Astrocyte (in vitro differentiated cells and primary cell): ENCODE measurements at regions not wholly inside any gene's neighbourhood (a gene's known extent, or its start where the extent isn't known, plus 50 kb on each side); places are given as distances from the start of the nearest gene placed in this dataset.

Experiments
- DNase-seq: peaks from one replicate; pipeline ENCODE4 v3.0.0-alpha.2; 2010; ENCODE audit warnings: low read depth
- FAIRE-seq: peaks from 2 replicates; lab custom pipeline; 2011; peaks lifted over from hg19 to GRCh38; lab: Jason Lieb, UNC
- H2AFZ ChIP-seq: 2 replicates; pipeline ENCODE4 v1.6.0; 2012; ENCODE audit warnings: low read depth, low read length, inconsistent platforms
- H3K27ac ChIP-seq: 2 replicates; pipeline ENCODE4 v1.5.1; 2011; ENCODE audit warnings: low read depth, low read length, inconsistent platforms
- H3K27me3 ChIP-seq: 2 replicates; pipeline ENCODE4 v1.6.0; 2011; ENCODE audit warnings: low read length, inconsistent platforms; ENCODE audit not compliant: insufficient read depth
- H3K36me3 ChIP-seq: 2 replicates; pipeline ENCODE4 v1.5.1; 2011; ENCODE audit warnings: low read length, inconsistent platforms; ENCODE audit not compliant: insufficient read depth
- H3K4me1 ChIP-seq: 2 replicates; pipeline ENCODE4 v1.5.1; 2011; ENCODE audit warnings: low read length, inconsistent platforms; ENCODE audit not compliant: insufficient read depth
- H3K4me2 ChIP-seq: 2 replicates; pipeline ENCODE4 v1.6.0; 2012; ENCODE audit warnings: low read length, inconsistent platforms
- H3K4me3 ChIP-seq: 2 replicates; pipeline ENCODE4 v1.5.1; 2011; ENCODE audit warnings: low read depth, mild to moderate bottlenecking, low read length, inconsistent platforms; ENCODE audit not compliant: insufficient read depth
- H3K79me2 ChIP-seq: 2 replicates; pipeline ENCODE4 v1.6.0; 2012; ENCODE audit warnings: mild to moderate bottlenecking, low read length, inconsistent platforms; ENCODE audit not compliant: insufficient read depth
- H3K9ac ChIP-seq: 2 replicates; pipeline ENCODE4 v1.6.0; 2012; ENCODE audit warnings: mild to moderate bottlenecking, low read length, inconsistent platforms
- H3K9me3 ChIP-seq: 2 replicates; pipeline ENCODE4 v1.5.1; 2012; ENCODE audit warnings: low read depth, mild to moderate bottlenecking, low read length, inconsistent platforms; ENCODE audit not compliant: insufficient read depth
- H4K20me1 ChIP-seq: 2 replicates; pipeline ENCODE4 v1.6.0; 2012; ENCODE audit warnings: low read length, inconsistent platforms; ENCODE audit not compliant: insufficient read depth
- H3K27ac Mint-ChIP-seq: one replicate; pipeline ENCODE4 v1.8.0; 2021; ENCODE audit warnings: mild to moderate bottlenecking, mixed read lengths; ENCODE audit not compliant: unreplicated experiment
- H3K27me3 Mint-ChIP-seq: one replicate; pipeline ENCODE4 v1.8.0; 2021; ENCODE audit warnings: low read depth, mixed read lengths; ENCODE audit not compliant: unreplicated experiment
- H3K36me3 Mint-ChIP-seq: one replicate; pipeline ENCODE4 v1.8.0; 2021; ENCODE audit warnings: low read depth, mixed read lengths; ENCODE audit not compliant: unreplicated experiment
- H3K4me1 Mint-ChIP-seq: one replicate; pipeline ENCODE4 v1.8.0; 2021; ENCODE audit warnings: low read depth, mixed read lengths; ENCODE audit not compliant: unreplicated experiment
- H3K4me3 Mint-ChIP-seq: one replicate; pipeline ENCODE4 v1.8.0; 2021; ENCODE audit warnings: mild to moderate bottlenecking, moderate library complexity, mixed read lengths; ENCODE audit not compliant: unreplicated experiment
- H3K9me3 Mint-ChIP-seq: one replicate; pipeline ENCODE4 v1.8.0; 2021; ENCODE audit warnings: mild to moderate bottlenecking, mixed read lengths; ENCODE audit not compliant: unreplicated experiment
- EZH2 ChIP-seq: IDR thresholded peaks from 2 replicates; pipeline ENCODE4 v1.6.1; 2012; ENCODE audit warnings: mild to moderate bottlenecking, low read length, inconsistent platforms; ENCODE audit not compliant: insufficient read depth
- TF ChIP-seq, protein P1 (sequence below): IDR thresholded peaks from 2 replicates; pipeline ENCODE4 v1.5.1; 2011; ENCODE audit warnings: low read depth, mild to moderate bottlenecking, inconsistent platforms, low read length, moderate library complexity; ENCODE audit not compliant: insufficient read depth

DNA sequence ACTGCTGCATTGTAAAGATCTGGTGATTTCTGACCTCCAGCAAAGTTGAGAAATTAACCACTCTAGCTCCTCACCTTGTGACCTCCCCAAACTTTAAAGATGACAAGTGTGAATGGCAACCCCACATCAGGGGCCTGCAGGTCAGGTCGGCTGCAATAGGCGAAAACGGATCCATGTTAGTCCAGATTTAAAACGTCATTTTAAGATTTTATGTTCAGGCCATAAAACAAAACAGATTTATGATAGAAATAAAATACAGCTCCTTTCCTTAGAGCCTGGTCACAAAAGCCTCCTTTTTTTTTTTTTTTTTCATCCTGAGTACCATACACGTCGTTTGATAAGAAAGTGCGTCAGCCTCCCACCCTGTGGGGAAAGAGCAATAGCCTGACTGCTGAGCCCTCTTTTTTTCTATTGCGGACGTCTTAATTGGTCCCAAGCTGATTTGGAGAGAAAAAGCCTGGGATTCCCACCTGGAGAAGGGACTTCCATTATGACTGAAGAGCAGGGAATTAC is 519.2 kb upstream of the NOX3 start:
- H3K36me3 Mint-ChIP-seq = no peaks in the 10 kb centered on the region
- H3K27ac ChIP-seq = no peak overlapping the region
- H3K4me3 ChIP-seq = no peak overlapping the region
- no peaks in the 10 kb centered on the region for H3K27me3 ChIP-seq
- no peak overlapping the region for H2AFZ ChIP-seq
- no peak for TF ChIP-seq EZH2
- TF ChIP-seq, protein P1, sequence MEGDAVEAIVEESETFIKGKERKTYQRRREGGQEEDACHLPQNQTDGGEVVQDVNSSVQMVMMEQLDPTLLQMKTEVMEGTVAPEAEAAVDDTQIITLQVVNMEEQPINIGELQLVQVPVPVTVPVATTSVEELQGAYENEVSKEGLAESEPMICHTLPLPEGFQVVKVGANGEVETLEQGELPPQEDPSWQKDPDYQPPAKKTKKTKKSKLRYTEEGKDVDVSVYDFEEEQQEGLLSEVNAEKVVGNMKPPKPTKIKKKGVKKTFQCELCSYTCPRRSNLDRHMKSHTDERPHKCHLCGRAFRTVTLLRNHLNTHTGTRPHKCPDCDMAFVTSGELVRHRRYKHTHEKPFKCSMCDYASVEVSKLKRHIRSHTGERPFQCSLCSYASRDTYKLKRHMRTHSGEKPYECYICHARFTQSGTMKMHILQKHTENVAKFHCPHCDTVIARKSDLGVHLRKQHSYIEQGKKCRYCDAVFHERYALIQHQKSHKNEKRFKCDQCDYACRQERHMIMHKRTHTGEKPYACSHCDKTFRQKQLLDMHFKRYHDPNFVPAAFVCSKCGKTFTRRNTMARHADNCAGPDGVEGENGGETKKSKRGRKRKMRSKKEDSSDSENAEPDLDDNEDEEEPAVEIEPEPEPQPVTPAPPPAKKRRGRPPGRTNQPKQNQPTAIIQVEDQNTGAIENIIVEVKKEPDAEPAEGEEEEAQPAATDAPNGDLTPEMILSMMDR = no peak
- H3K27ac Mint-ChIP-seq = no peak overlapping the region
- H4K20me1 ChIP-seq = no peaks in the 10 kb centered on the region
- no peaks in the 10 kb centered on the region for H3K9me3 ChIP-seq
- H3K27me3 Mint-ChIP-seq = peaks cover 5% of the 10 kb centered on the region
- H3K9ac ChIP-seq = no peak overlapping the region
- H3K4me2 ChIP-seq = no peak overlapping the region
- H3K4me1 Mint-ChIP-seq = no peaks in the 10 kb centered on the region
- H3K36me3 ChIP-seq = no peaks in the 10 kb centered on the region
- H3K4me3 Mint-ChIP-seq = no peak overlapping the region
- FAIRE-seq (no peak), DNase-seq (no peak)
- no peaks in the 10 kb centered on the region for H3K79me2 ChIP-seq
- H3K9me3 Mint-ChIP-seq = no peaks in the 10 kb centered on the region
- no peaks in the 10 kb centered on the region for H3K4me1 ChIP-seq

DNA sequence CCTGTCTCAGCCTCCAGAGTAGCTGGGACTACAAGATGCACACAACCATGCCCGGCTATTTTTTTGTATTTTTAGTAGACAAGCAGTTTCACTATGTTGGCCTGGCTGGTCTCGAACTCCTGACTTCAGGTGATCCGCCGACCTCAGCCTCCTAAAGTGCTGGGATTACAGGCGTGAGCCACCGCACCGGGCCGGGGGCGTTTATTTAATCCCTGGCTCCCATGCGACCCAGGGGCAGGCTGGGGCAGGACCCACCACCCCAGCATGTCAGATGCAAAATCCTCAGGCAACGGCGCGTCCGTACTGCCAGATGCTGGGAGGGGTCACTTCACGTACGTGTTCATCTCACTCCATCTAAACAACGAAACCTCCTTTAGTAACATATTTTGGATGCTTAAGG is 518.7 kb upstream of the NOX3 start:
- Histone ChIP-seq H3K79me2 (no peaks in the 10 kb centered on the region), H3K27me3 (no peaks in the 10 kb centered on the region), H3K9me3 (no peaks in the 10 kb centered on the region), H2AFZ (no peak overlapping the region), H3K36me3 (no peaks in the 10 kb centered on the region), H4K20me1 (no peaks in the 10 kb centered on the region), H3K4me1 (no peaks in the 10 kb centered on the region), H3K4me2 (no peak overlapping the region), H3K27ac (no peak overlapping the region), H3K4me3 (no peak overlapping the region), H3K9ac (no peak overlapping the region)
- no peak for FAIRE-seq
- H3K4me3 Mint-ChIP-seq = no peak overlapping the region
- TF ChIP-seq, protein P1 = no peak
- no peak for TF ChIP-seq EZH2
- no peak for DNase-seq
- H3K9me3 Mint-ChIP-seq = no peaks in the 10 kb centered on the region
- H3K27ac Mint-ChIP-seq = no peak overlapping the region
- no peaks in the 10 kb centered on the region for H3K36me3 Mint-ChIP-seq
- no peaks in the 10 kb centered on the region for H3K4me1 Mint-ChIP-seq
- H3K27me3 Mint-ChIP-seq = peaks cover 4% of the 10 kb centered on the region

DNA sequence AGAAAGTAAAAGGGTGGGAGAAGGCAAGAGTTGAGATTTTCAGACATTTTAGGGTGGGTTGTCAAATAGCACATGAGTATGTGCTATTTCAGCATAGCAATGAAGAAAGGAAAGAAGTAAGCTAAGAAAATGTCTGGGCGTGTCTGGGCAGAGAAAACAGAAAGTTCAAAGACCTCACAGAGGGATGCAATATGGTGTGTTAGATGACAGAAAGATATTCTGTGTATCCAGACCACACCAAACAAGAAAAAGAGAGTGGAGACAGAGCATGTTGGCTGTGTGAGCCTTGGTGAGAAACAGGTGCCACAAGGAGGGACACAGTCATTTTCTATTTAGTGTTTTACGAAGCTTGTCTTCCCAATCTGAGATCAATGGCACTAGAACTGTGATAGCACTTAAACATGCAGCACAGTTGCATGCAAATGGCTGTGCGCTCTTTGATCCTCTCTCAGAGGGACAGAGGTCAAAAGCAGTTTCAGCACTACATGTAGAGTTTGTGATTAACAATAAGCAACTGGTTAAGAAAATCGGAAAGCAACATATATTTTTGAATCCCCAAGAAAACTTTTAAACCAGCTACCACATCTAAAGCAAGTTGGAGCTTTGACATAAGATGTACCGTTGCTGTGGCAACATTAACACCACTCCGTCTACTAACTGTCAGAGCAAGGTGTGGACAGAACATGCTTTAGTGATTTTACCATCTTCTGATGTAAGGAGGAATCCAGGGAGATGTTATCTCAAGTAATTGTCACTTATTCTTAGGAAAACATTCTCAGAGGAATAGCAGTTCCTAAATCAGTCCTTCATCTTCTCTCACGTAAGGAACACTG is 515.5 kb upstream of the NOX3 start:
- H3K4me1 ChIP-seq = no peaks in the 10 kb centered on the region
- Mint-ChIP-seq H3K4me1 (peaks cover 2% of the 10 kb centered on the region), H3K27ac (no peak overlapping the region), H3K9me3 (no peaks in the 10 kb centered on the region), H3K4me3 (no peak overlapping the region), H3K36me3 (no peaks in the 10 kb centered on the region), H3K27me3 (peaks cover 4% of the 10 kb centered on the region)
- no peaks in the 10 kb centered on the region for H4K20me1 ChIP-seq
- H3K27ac ChIP-seq = no peak overlapping the region
- no peak overlapping the region for H3K9ac ChIP-seq
- no peak for TF ChIP-seq EZH2
- TF ChIP-seq, protein P1 = no peak
- no peaks in the 10 kb centered on the region for H3K36me3 ChIP-seq
- H3K27me3 ChIP-seq = no peaks in the 10 kb centered on the region
- no peaks in the 10 kb centered on the region for H3K79me2 ChIP-seq
- no peak overlapping the region for H3K4me2 ChIP-seq
- FAIRE-seq (no peak), DNase-seq (no peak)
- H3K9me3 ChIP-seq = no peaks in the 10 kb centered on the region
- no peak overlapping the region for H2AFZ ChIP-seq
- no peak overlapping the region for H3K4me3 ChIP-seq
